ENCODE measurements at regions not wholly inside any gene's neighbourhood (a gene's known extent, or its start where the extent isn't known, plus 50 kb on each side); places are given as distances from the start of the nearest gene placed in this dataset.
"Not testable (repeated sequence)": the region's sequence is repeated elsewhere in the genome, so short reads cannot be mapped to it uniquely, and the experiment has no call there.

DNA sequence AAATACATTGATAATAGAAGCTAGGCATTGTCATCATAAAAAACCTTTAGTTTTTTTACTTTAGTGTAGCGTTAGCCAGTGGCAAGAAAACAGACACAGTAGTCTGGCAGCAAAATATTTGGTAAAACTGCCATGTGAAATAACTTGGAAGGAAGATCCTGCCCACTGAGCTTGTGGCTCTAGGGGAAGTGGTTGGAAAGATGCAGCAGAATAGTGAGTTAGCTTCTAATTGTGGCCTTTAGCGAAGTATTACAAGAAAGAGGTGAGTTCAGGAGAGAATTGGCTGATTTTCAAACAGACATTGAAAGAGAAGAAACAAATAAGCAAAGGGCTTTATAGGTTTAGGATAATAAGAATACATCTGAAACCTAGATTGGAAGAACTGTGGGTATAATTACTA is 1887.8 kb upstream of the CELF4 start:
- DNase-seq: no peak

DNA sequence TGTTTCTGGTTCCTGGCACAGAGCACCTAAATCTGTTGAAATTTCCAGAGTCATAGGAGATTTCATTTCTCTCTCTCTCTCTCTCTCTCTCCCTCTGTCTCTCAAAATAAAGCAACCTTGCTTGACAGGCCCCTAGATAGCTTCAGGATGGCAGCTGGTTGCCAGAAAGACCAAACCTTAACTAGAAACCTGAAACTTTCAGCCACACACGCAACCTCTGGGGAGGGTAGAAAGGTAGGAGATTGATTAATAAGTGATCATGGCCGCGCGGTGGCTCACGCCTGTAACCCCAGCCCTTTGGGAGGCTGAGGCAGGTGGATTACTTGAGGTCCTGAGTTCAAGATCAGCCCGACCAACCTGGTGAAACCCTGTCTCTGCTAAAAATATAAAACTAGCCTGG is 1885.4 kb upstream of the CELF4 start:
- DNase-seq: no peak

DNA sequence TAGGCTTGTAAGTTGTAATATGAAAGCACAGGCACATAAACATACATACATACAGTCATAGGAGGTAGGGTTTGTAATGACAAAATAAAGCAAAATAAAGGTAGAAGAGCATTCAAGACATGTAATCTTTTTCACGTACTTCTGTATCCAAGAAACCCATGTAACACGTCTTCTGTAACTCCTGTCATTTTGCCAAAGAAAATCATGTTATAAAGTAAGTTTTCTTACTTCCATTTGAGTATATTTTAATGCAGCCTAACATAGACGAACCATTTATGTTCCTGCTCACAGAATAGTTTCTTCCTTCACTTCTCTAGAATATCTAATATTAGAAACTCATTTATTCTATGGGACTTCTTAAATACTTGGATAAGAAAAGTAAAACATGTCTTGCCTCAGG is 1884.0 kb upstream of the CELF4 start:
- no peak for DNase-seq

DNA sequence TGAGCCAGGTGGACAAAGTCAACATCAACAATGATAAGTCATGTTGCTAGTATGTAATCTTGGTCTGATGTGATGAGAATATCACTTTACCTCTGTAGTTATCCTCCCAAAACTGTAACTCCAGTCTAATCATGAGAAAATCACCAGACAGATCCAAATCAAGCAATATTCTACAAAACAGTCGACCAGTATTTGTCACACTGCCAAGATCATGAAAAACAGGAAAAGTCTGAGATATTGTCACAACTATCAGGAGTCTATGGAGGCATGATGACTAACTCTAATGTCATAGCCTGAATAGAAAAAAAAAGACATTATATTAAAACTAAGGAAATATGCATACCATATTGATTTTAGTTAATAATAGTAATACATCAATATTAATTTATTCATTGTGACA is 1883.3 kb upstream of the CELF4 start:
- no peak for DNase-seq

DNA sequence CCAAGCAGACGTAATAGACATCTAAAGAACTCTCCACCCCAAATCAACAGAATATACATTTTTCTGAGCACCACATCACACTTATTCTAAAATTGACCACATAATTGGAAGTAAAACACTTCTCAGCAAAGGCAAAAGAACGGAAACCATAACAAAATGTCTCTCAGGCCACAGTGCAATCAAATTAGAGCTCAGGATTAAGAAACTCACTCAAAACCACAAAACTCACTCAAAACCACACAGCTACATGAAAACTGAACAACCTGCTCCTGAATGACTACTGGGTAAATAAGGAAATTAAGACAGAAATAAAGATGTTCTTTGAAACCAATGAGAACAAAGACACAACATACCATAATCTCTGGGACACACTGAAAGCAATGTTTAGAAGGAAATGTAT is 1879.4 kb upstream of the CELF4 start:
- not testable (repeated sequence) for DNase-seq

DNA sequence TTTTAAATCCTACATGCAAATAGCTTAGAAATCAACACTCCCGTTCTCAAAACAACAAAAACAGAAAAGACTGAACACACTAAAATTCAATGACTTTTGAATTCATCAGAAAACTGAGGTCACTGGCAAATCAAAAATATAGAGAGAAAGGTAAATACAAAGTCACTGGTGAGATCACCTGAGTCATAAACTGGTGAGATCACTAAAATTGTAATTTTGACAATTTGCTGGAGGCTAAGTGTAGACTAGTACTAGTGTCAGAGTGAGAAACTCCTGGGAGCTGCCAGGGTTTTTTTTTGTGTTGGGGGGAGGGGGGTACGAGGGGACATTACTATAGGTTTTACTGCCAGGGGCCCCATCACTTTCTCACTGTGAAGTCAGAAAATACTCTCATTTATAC is 1876.0 kb upstream of the CELF4 start:
- DNase-seq: no peak

DNA sequence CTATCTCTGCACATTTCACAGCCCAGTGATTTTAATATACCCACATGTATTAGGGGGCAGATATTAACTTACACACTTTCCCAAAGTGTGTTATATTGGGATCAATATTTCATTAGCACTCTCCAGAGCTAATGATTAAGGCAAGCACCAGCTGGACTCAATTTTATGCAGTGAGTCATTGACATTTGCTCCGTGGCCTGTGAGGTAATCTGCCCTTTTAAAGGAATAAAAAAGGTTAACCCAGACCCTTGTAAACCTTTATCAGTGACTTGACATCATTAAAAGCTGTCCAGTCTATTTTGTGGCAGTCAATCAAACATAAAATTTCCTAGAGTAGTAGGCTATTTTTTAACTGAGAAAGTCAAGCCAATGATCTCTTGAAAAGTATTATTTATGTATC is 1870.4 kb upstream of the CELF4 start:
- DNase-seq: no peak

DNA sequence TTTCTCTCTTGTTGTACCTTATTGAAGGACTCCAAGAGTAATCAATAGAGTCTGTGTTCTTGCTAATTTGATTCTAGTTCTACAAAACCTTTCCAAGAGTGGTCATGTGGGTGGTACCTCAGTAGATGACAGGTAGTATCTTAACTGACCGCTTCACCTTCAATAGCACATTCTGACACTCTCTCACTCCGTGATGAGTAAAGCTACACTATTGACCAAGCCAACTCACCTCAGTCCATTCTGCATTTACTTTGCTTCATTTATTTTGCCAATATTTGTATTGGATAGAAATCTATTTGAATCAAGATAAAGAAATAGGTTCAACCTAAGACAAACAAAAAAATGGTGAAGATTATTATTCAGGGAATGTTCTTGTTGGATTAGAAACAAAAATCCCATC is 1869.6 kb upstream of the CELF4 start:
- DNase-seq: no peak

DNA sequence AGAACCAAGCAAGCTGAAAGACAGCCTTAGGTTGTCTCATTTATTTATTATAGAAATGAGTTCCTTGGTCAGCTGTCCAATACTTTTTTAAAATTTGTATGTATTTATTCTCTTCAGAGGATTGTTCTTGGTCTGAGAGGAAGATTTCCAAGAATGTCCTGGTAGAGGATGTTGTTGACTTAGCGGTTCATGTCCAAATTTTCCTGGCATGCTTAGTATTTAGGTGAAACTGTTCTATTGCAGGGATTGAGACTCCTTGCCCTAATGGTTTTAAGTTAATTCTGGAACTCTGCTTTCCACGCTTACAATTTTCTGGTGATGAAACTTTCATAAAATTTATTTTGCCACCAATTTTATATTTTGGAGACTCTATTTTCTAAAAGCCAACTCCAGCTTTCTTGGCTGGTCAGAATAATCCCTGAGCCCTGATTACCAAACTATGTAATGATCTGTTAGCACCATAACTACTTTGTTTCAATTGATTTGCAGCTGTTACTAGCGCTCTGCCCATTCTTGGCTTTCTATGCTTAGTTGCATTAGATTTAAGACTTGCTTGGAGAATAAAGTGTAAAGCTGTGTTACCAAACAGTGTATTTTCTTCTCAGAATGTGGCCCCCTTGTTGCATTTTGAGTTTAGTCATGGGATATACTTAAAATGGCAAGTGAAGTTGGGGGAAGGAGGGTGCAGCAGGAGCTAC is 1868.8 kb upstream of the CELF4 start:
- no peak for DNase-seq

DNA sequence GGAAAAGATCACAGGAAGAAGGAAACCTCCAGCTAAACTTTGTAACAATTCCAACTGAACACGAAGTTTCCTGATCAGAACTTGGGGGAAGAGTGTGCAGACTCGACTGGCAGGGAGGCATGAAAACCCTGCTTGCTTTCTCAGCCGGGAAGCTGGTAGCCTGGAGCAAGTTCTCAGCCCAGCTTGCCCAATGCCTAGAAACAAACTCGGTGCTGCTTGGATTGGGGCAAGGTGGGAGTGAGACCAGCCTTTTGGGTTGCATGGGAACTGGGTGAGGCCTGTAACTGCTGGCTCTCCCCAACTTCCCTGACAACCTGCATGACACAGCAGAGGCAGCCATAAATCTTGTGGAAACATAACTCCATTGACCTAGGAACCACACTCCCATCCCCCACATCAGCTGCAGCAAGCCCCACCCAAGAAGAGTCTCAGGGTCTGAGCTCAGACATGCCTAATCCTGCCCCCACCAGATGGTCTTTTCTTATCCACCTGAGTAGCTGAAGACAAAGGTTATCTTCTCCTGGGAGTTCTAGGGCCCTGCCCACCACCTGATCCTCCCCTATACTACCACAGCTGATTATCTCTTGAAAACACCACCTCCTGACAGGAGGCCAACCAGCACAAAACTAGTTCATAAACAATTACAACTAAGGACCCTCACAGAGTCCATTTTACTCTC is 1859.7 kb upstream of the CELF4 start:
- DNase-seq: no peak

DNA sequence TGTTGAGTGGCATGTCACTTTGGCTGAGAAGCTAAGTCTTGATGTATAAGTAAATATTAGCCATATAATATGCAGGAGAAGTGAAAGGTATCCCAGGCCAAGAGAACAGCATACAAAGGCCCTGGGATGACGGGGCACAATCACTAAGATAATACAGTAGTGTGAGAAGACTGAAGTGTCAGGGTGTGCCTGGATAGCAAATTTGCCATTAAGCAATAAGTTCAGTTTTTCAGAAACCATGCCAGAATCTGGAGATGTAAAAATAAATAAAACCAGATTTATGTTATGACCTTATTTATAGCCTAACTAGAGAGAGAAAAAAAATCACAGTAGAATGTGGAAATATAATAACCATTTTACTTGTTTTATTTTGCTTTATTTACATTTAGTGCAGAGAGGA is 1858.7 kb upstream of the CELF4 start:
- no peak for DNase-seq

DNA sequence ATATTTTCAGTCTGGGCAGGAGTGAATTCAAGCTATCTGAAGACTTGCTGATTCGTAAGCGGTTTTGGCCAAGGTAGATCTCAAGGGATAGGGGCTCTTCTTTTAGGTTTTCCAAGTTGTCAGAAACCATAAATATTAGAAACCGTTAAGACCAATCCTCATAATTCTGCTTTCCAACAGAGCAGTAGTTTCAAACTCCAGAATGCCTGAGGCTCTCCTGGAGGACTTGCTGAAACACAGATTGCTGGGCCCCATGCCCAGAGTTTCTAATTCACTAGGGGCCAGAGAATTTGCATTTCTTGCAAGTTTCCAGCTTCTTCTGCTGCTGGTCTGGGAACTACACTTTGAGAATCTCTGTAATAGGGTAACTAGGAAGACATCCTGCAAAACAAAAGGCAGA is 1855.7 kb upstream of the CELF4 start:
- no peak for DNase-seq

DNA sequence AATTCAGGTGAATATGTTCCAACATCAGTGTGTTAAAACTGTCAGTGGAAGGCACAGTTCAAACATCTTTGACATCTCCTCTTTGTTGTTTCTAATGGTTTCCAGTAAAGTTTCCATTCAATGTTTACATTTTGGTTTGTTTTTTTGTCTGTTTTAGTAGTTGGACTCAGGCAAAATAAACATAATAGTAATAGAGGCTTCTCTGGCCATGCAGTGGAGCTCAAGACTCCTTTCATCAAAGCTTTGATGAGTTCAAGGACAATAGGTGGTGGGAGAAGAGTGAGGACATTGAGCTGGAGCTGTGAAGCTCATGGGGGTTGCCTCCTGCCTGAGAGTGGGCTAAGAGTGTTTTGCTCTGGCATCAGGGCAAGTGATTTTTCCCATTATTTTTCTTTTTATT is 1853.7 kb upstream of the CELF4 start:
- no peak for DNase-seq

DNA sequence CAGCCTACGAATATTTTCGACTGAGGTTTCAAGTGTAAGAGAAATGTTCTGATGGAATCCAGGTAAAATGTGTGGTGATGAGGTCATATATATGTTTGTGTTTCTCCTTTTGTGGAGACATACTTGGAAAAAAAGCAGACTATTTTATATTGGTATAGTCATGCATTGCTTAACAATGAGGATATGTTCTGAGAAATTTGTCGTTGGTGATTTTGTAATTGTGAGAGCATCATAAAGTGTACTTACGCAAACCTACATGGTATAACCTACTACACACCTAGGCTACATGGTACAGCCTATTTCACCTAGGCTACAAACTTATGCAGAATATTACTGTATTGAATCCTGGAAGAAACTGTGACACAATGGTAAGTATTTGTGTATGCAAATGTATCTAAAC is 1849.9 kb upstream of the CELF4 start:
- DNase-seq: no peak

DNA sequence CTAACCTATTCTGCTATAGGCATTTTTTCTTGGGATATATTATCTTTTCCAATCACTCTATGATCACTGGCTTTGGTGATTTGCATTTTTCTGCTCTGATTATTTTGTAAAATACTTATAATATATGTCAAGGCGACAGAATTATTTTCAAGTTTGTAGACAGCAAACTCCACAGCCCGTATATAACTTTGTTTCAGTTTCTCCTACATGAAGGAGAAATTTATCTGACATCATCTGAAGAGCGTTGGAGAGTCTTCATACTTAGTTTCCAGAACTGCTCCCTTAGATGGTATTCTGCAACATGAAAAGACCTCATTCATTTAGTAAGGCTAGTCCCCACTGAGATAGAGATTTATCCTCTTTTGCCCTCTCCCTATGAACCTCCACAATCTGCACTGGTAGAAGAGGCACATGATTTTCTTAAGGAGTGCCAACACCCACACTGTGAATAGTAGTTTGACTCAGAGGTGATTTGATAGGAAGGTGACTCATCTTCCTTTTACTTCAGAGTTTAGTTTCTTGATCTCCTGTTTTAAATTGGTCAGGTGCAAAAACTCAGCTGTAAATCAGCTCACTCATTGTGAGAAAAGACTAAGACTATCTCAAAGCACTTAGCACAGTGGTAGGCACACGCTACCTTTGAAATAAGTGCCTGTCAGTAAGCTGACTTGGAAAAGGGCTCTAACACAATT is 1848.6 kb upstream of the CELF4 start:
- DNase-seq: no peak

DNA sequence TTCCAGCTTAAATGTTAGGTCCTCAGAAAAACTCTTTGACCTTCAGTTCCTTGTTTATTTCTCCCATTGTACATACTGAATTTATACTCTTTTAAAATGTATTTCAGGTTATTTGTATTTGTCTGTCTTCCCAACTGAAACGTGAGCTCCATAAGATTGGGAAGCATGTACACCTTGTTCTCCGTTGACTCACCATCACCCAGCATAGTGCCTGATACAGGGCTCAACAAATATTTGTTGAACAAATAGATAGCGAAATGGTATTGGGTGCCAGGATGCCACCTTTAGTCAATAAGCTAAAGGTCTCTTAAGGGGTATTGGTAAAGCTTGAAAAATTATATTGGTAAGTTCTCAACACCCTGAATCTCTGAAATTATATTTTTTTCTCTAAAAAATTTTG is 1841.3 kb upstream of the CELF4 start:
- no peak for DNase-seq

DNA sequence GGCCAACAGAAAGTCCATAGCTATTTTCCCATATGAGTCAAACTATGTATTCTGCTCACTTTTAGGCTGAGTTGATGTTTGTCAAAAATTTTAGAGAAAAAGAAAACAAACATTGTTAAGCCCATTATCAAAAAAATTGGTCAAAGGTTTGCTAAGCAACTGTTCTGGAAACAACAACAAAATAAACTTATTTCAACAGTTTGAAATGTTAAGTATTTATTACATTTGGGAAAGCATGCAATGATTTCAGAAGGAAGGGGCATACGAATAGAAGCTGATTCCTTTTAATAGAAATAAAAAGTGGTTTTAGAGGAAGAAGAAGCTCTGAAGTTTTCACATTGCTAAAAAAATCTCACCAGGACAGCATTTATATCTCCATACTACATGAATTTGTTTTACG is 1837.5 kb upstream of the CELF4 start:
- DNase-seq: no peak

DNA sequence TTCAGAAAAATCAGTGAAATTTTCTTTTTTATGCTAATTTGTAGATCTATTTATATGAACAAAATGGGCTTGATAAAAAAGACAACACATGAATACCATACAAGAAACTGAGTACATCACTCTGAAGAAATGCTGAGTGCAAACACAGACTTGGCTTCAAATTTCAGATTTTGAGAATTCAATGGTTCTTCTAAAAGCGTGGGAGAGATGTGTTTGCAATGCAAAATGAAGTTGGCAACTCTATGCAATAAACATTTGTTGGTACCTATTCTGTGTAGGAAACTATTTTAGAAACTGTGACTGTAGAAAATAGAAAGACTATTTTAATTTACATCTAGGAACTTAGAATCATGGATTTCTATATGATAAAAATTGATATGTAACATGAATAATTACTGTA is 1834.1 kb upstream of the CELF4 start:
- no peak for DNase-seq

DNA sequence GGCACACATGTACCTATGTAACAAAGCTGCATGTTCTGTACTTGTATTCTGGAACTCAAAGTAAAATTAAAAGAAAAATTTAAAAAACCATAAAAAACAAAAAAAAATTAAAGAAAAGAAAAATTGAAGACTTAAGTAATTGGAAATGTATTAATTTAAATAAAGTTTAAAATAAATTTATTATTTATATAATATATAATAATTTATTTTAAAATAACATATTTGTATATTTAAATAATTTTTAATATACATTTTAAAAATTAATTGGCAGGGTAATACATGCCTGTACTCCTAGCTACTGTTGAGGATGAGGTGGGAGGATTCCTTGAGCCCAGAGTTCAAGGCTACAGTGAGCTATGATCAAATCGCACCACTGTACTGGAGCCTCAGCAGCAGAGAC is 1830.6 kb upstream of the CELF4 start:
- no peak for DNase-seq

DNA sequence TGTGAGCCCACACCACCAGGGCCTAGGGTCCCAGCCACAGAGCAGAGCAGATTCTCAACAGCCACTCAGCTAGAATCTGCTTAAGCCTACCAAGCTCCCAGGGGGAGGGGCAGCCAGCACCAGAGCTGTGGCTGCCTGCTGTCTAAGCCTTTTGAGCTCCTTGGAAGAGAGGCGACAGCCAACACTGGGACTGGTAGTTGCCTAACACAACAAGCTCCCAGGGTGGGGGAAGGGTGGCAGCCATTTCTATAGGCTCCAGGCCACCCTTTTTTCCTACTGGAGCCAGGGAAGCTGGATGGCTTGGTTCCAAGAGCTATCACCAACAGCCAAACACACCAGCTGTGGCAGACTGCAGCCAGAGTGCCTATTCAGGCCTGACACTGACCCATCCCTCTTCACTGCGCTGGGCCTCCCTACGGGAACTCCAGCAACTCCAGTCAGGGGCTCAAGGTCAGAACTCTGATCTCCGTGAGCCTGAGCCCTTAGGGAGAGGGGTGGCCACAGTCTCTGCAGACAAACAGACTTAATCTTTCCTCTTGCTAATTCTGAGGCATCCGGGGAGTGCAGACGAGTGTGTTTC is 1824.3 kb upstream of the CELF4 start:
- peak; percentile 91 for DNase-seq

DNA sequence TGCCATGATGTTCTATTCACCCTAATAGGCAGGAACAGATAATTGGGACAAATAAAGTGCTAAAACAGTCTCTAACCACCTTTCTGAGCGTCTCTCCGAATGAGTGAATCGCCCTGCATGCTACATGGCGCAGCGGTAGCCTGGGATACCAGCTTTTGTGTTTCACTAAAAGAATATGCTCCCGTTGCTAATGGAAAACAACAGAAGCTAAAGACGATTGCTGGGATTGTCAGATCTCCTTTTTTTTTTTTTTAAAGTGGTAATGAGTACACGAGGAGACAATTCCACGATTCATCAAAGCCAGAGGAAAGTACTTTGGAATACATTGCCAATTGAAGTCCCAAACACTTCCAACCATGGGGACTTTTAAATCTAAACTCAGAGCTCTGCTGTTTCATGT is 1815.3 kb upstream of the CELF4 start:
- DNase-seq: no peak

DNA sequence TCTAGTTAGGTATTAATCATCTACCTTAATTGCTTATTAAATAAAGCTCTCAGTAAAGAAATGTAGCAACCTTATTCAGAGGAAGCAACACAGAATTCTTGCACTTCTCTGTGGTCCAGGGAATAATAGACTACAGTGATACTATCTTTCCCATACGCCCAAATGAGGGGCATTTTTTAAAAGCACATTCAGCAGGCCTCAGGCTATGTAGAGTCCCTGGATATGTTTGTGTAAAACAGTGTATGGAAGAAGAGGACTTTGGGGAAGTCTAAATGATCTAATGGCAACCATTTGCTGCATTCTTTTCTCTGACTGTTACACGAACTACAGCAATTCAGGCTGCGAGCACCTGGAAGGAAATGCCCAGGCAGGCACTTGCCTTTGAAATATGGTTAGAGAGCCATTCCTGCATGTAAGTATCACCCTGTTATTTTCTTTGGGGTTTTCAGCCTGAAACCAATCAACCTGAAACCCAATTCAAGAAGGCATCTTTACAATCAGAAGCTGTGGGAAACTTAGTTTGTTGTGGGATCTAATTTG is 1814.7 kb upstream of the CELF4 start:
- DNase-seq: no peak

DNA sequence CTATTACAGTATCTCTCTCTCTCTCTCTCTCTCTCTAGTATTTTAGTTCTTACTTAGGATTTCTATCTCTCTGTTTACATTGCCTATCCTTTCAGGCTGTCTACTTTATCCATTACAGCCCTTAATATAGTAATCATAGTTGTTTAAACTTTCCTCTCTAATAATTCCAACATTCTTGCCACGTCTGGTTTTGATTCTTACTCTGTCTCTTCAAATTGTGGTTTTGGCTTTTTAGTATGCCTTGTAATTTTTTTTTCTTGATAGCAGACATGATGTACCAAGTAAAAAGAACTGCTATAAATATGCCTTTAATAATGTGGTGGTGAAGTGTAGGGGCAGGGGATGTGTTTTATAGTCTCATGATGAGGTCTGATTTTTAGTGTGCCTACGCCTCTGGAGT is 1809.5 kb upstream of the CELF4 start:
- DNase-seq: no peak

DNA sequence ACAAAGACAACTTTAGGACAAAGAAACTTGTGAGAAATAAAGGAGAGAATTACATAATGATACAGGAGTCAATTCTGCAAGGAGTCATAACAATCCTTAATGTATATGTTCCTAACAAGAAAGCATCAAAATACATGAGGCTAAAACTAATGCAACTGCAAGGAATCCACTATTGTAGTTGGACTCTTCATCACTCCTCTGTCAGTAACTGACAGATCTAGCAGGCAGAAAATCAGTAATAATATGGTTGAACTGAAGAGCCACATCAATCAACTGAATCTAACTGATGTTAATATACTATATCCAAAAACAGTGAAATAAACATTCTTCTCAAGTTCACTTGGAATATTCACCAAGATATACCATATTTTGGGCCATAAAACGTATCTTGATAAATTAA is 1806.4 kb upstream of the CELF4 start:
- DNase-seq: no peak
